ENCODE measurements at regions not wholly inside any gene's neighbourhood (a gene's known extent, or its start where the extent isn't known, plus 50 kb on each side); places are given as distances from the start of the nearest gene placed in this dataset.

GRCh38 chr12:111227476-111228420, 141.1 kb downstream of the PHETA1 start:
- no peak for TF ChIP-seq CTCF (IDR thresholded peaks at IDR 0.05; ENCODE audit: low read depth, low read length)
- no peak for TF ChIP-seq EZH2phosphoT487 (IDR thresholded peaks at IDR 0.05; ENCODE audit: low read depth)

All from OCI-LY3 (cell line).